ENCODE measurements at regions not wholly inside any gene's neighbourhood (a gene's known extent, or its start where the extent isn't known, plus 50 kb on each side); places are given as distances from the start of the nearest gene placed in this dataset.
"Not testable (repeated sequence)": the region's sequence is repeated elsewhere in the genome, so short reads cannot be mapped to it uniquely, and the experiment has no call there.

- no peak for ATAC-seq (ENCODE audit: low read depth)
- Histone ChIP-seq H3K27ac (ENCODE audit: low read length in 2 of 2) (no peak overlapping the region), H2AFZ (ENCODE audit: insufficient read depth, low read depth, low read length, poor library complexity, severe bottlenecking) (no peak overlapping the region), H3K9ac (ENCODE audit: low read length) (no peak overlapping the region), H3K4me1 (ENCODE audit: control insufficient read depth in 2 of 2, insufficient read depth in 2 of 2, low read length in 2 of 2) (peaks cover 0 to 7% of the 10 kb centered on the region in 2 donors), H4K20me1 (ENCODE audit: control insufficient read depth, insufficient read depth, low read length, poor library complexity, severe bottlenecking) (no peaks in the 10 kb centered on the region), H3K4me3 (ENCODE audit: control extremely low read depth in 1 of 5, extremely low read depth in 1 of 5, insufficient read depth in 1 of 5, low read depth in 2 of 5, low read length in 4 of 5) (no peak overlapping the region), H3K27me3 (replicated peaks in 1 of 4; ENCODE audit: control extremely low read depth in 1 of 4, control insufficient read depth in 3 of 4, insufficient read depth in 4 of 4, low read length in 3 of 4) (peaks cover 0 to 10% (median 2%) of the 10 kb centered on the region in 4 experiments), H3K9me3 (ENCODE audit: control extremely low read depth in 1 of 3, control insufficient read depth in 2 of 3, insufficient read depth in 1 of 3, low read length in 2 of 3) (no peaks in the 10 kb centered on the region), H3K79me2 (ENCODE audit: control insufficient read depth, insufficient read depth, low read length) (no peaks in the 10 kb centered on the region), H3K4me2 (replicated peaks; ENCODE audit: low read depth, low read length, poor library complexity, severe bottlenecking) (no peak overlapping the region), H3K36me3 (replicated peaks in 1 of 2; ENCODE audit: control extremely low read depth in 1 of 2, control insufficient read depth in 1 of 2, extremely low read depth in 1 of 2, insufficient read depth in 2 of 2, low read length in 1 of 2) (no peaks in the 10 kb centered on the region)
- ChIA-PET CTCF (no interaction called here), POLR2A (no interaction called here)
- no peak for TF ChIP-seq CTCF (IDR thresholded peaks at IDR 0.05)
- TF ChIP-seq EZH2 (IDR thresholded peaks at IDR 0.05; ENCODE audit: borderline replicate concordance, insufficient read depth, low read depth, low read length, poor library complexity, severe bottlenecking): no peak
- Mint-ChIP-seq H3K27me3 (peaks cover 31% of the 10 kb centered on the region), H3K9me3 (ENCODE audit: insufficient read depth) (no peaks in the 10 kb centered on the region), H3K4me1 (peaks cover 5% of the 10 kb centered on the region), H3K4me3 (no peak overlapping the region), H3K27ac (no peak overlapping the region)
- WGBS (ENCODE audit: insufficient coverage): 81% methylated on average over 5 of the region's 8 CpGs
- no peak for DNase-seq
- intact Hi-C loops (cut with micrococcal nuclease): no loop called here
Observed at GRCh38 chr2:113341191-113341869, 62.6 kb upstream of the PAX8 start.

- no peaks in the 10 kb centered on the region for H3K36me3 ChIP-seq (replicated peaks in 1 of 2; ENCODE audit: control extremely low read depth in 1 of 2, control insufficient read depth in 1 of 2, extremely low read depth in 1 of 2, insufficient read depth in 2 of 2, low read length in 1 of 2)
- DNase-seq (no peak), ATAC-seq (ENCODE audit: low read depth) (no peak)
- ChIA-PET CTCF (no interaction called here), POLR2A (no interaction called here)
- no peak overlapping the region for H3K27ac ChIP-seq (ENCODE audit: low read length in 2 of 2)
- WGBS (ENCODE audit: insufficient coverage): 77% methylated on average over 4 of the region's 5 CpGs
- H3K79me2 ChIP-seq (ENCODE audit: control insufficient read depth, insufficient read depth, low read length): no peaks in the 10 kb centered on the region
- no peaks in the 10 kb centered on the region for H3K9me3 ChIP-seq (ENCODE audit: control extremely low read depth in 1 of 3, control insufficient read depth in 2 of 3, insufficient read depth in 1 of 3, low read length in 2 of 3)
- Mint-ChIP-seq H3K27me3 (peaks cover 20% of the 10 kb centered on the region), H3K4me1 (peaks cover 3% of the 10 kb centered on the region), H3K27ac (no peak overlapping the region), H3K4me3 (no peak overlapping the region), H3K9me3 (ENCODE audit: insufficient read depth) (no peaks in the 10 kb centered on the region)
- no peak overlapping the region for H3K4me3 ChIP-seq (ENCODE audit: control extremely low read depth in 1 of 5, extremely low read depth in 1 of 5, insufficient read depth in 1 of 5, low read depth in 2 of 5, low read length in 4 of 5)
- H4K20me1 ChIP-seq (ENCODE audit: control insufficient read depth, insufficient read depth, low read length, poor library complexity, severe bottlenecking): no peaks in the 10 kb centered on the region
- H3K27me3 ChIP-seq (replicated peaks in 1 of 4; ENCODE audit: control extremely low read depth in 1 of 4, control insufficient read depth in 3 of 4, insufficient read depth in 4 of 4, low read length in 3 of 4): peaks cover 0 to 10% (median 3%) of the 10 kb centered on the region in 4 experiments
- H3K9ac ChIP-seq (ENCODE audit: low read length): no peak overlapping the region
- H2AFZ ChIP-seq (ENCODE audit: insufficient read depth, low read depth, low read length, poor library complexity, severe bottlenecking): no peak overlapping the region
- intact Hi-C loops (cut with micrococcal nuclease): no loop called here
- no peak overlapping the region for H3K4me2 ChIP-seq (replicated peaks; ENCODE audit: low read depth, low read length, poor library complexity, severe bottlenecking)
- H3K4me1 ChIP-seq (ENCODE audit: control insufficient read depth in 2 of 2, insufficient read depth in 2 of 2, low read length in 2 of 2): peaks cover 0 to 6% of the 10 kb centered on the region in 2 donors
- no peak for TF ChIP-seq CTCF (IDR thresholded peaks at IDR 0.05)
- no peak for TF ChIP-seq EZH2 (IDR thresholded peaks at IDR 0.05; ENCODE audit: borderline replicate concordance, insufficient read depth, low read depth, low read length, poor library complexity, severe bottlenecking)
Observed at GRCh38 chr2:113337809-113338208, 59.1 kb upstream of the PAX8 start.

DNA sequence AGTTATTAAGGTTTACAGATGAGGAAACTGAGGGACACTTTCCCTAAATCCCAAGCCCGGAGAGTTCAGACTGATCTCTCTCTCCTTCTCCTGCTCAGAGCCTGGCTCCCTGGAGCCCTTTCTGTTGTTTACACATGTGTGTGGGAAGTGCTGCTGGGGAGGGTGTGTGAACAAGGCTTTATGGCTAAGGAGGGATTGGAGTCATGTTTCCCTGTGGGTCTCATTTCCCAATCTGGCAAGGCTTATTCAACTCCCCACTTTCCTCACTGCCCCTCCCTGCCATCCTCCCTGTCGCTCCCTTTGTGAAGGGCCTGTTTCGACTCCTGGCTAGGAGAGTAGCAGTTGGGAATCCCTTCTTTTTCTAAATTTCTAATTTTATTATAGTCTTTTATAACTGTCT, 57.3 kb upstream of the PAX8 start:
- DNase-seq; H3K9me3 Mint-ChIP-seq (ENCODE audit: insufficient read depth); H4K20me1 ChIP-seq (ENCODE audit: control insufficient read depth, insufficient read depth, low read length, poor library complexity, severe bottlenecking); POLR2A ChIA-PET; CTCF ChIA-PET; H3K4me3 Mint-ChIP-seq; H3K27ac ChIP-seq (ENCODE audit: low read length in 2 of 2); H3K4me1 Mint-ChIP-seq; H3K9me3 ChIP-seq (ENCODE audit: control extremely low read depth in 1 of 3, control insufficient read depth in 2 of 3, insufficient read depth in 1 of 3, low read length in 2 of 3); H3K4me3 ChIP-seq (ENCODE audit: control extremely low read depth in 1 of 5, extremely low read depth in 1 of 5, insufficient read depth in 1 of 5, low read depth in 2 of 5, low read length in 4 of 5); H3K36me3 ChIP-seq (replicated peaks in 1 of 2; ENCODE audit: control extremely low read depth in 1 of 2, control insufficient read depth in 1 of 2, extremely low read depth in 1 of 2, insufficient read depth in 2 of 2, low read length in 1 of 2); H3K4me1 ChIP-seq (ENCODE audit: control insufficient read depth in 2 of 2, insufficient read depth in 2 of 2, low read length in 2 of 2); H3K9ac ChIP-seq (ENCODE audit: low read length); H3K4me2 ChIP-seq (replicated peaks; ENCODE audit: low read depth, low read length, poor library complexity, severe bottlenecking); ATAC-seq (ENCODE audit: low read depth); H3K27me3 ChIP-seq (replicated peaks in 1 of 4; ENCODE audit: control extremely low read depth in 1 of 4, control insufficient read depth in 3 of 4, insufficient read depth in 4 of 4, low read length in 3 of 4); H3K79me2 ChIP-seq (ENCODE audit: control insufficient read depth, insufficient read depth, low read length); intact Hi-C loops (cut with micrococcal nuclease); H3K27ac Mint-ChIP-seq; H2AFZ ChIP-seq (ENCODE audit: insufficient read depth, low read depth, low read length, poor library complexity, severe bottlenecking): not testable (repeated sequence)
- no CpG with 5 or more reads among the region's 3 CpGs for WGBS (ENCODE audit: insufficient coverage)
- peaks cover 19% of the 10 kb centered on the region for H3K27me3 Mint-ChIP-seq
